Activated naive CD4-positive, alpha-beta T cell treated with anti-CD3 and anti-CD28 coated beads for 36 hours (primary cell): ENCODE measurements at regions not wholly inside any gene's neighbourhood (a gene's known extent, or its start where the extent isn't known, plus 50 kb on each side); places are given as distances from the start of the nearest gene placed in this dataset.

ENCODE experiments used
- CTCF ChIA-PET: fragments of 350-600 bp; sonication (Branson Sonifier 250); formaldehyde crosslinking; loops from one replicate; lab custom pipeline; 2021; ENCODE audit warnings: antibody characterized with exemption; lab: Charles Lee
- DNase-seq: peaks from one replicate; pipeline ENCODE4 v3.0.0-alpha.2; 2020
- H3K27ac Mint-ChIP-seq: one replicate; pipeline ENCODE4 v1.8.0; 2021; ENCODE audit warnings: mild to moderate bottlenecking, mixed read lengths
- H3K27me3 Mint-ChIP-seq: one replicate; pipeline ENCODE4 v1.8.0; 2021; ENCODE audit warnings: low read depth, mixed read lengths
- H3K36me3 Mint-ChIP-seq: one replicate; pipeline ENCODE4 v1.8.0; 2021; ENCODE audit warnings: low read depth, mixed read lengths
- H3K4me1 Mint-ChIP-seq: one replicate; pipeline ENCODE4 v1.8.0; 2021; ENCODE audit warnings: low read depth, mixed read lengths
- H3K4me3 Mint-ChIP-seq: one replicate; pipeline ENCODE4 v1.8.0; 2021; ENCODE audit warnings: mild to moderate bottlenecking, moderate library complexity, mixed read lengths
- H3K9me3 Mint-ChIP-seq: one replicate; pipeline ENCODE4 v1.8.0; 2021; ENCODE audit warnings: mixed read lengths
- intact Hi-C: fragments of 100-400 bp; cut with micrococcal nuclease; formaldehyde crosslinking; loops from one replicate; pipeline ENCODE4 v1.15.1; 2023

- Mint-ChIP-seq H3K4me1 (no peaks in the 10 kb centered on the region), H3K4me3 (no peak overlapping the region), H3K9me3 (peaks cover 4% of the 10 kb centered on the region), H3K27me3 (no peaks in the 10 kb centered on the region), H3K36me3 (no peaks in the 10 kb centered on the region), H3K27ac (no peak overlapping the region)
- CTCF ChIA-PET = no interaction called here
- intact Hi-C loops = no loop called here
- no peak for DNase-seq
These were observed 278.6 kb downstream of the CBLN1 start for GRCh38 chr16:49003022-49003421.

GRCh38 chr16:49000594-49000993 is 281.0 kb downstream of the CBLN1 start:
- intact Hi-C loops = no loop called here

GRCh38 chr16:48999508-48999907 is 282.1 kb downstream of the CBLN1 start:
- Mint-ChIP-seq H3K9me3 (no peaks in the 10 kb centered on the region), H3K4me1 (no peaks in the 10 kb centered on the region), H3K27ac (no peak overlapping the region), H3K36me3 (no peaks in the 10 kb centered on the region), H3K27me3 (no peaks in the 10 kb centered on the region), H3K4me3 (no peak overlapping the region)
- CTCF ChIA-PET = no interaction called here
- intact Hi-C loops = no loop called here
- DNase-seq = no peak

More at GRCh38 chr16:49000594-49000993, 281.0 kb downstream of the CBLN1 start:
- H3K27ac Mint-ChIP-seq = no peak overlapping the region
- no peaks in the 10 kb centered on the region for H3K27me3 Mint-ChIP-seq
- CTCF ChIA-PET = no interaction called here
- no peaks in the 10 kb centered on the region for H3K9me3 Mint-ChIP-seq
- H3K36me3 Mint-ChIP-seq = no peaks in the 10 kb centered on the region
- no peak for DNase-seq
- no peak overlapping the region for H3K4me3 Mint-ChIP-seq
- H3K4me1 Mint-ChIP-seq = no peaks in the 10 kb centered on the region

DNA sequence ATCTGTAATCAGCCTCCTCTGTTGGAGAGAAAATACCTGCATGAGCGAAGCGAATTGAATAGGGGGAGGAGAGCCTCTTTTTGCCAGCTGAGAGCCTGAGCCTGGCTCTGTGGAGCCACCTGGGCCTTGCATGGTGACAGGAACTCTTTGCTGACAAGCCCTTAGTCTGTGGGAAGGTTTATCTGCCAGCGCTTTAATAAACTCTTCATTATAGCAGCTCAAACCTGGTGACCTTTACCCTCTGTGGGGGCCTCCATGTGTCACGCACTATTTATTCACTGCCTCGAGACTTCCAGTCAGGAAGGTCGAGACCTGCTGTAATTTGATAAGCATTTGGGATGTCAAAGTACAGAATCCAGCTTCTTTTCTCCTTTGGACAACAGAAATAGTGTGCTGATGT is 282.6 kb downstream of the CBLN1 start:
- intact Hi-C loops = no loop called here
- Mint-ChIP-seq H3K36me3 (no peaks in the 10 kb centered on the region), H3K27me3 (no peaks in the 10 kb centered on the region), H3K27ac (no peak overlapping the region), H3K9me3 (no peaks in the 10 kb centered on the region), H3K4me1 (no peaks in the 10 kb centered on the region), H3K4me3 (no peak overlapping the region)
- no peak for DNase-seq
- CTCF ChIA-PET = interaction anchor here (0.6 kb wide), 1 partner anchor 353 kb away, joined by 3 read pairs; no protein-coding TSS in a partner anchor

- H3K9me3 Mint-ChIP-seq = no peaks in the 10 kb centered on the region
- H3K27ac Mint-ChIP-seq = no peak overlapping the region
- no peak overlapping the region for H3K4me3 Mint-ChIP-seq
- H3K27me3 Mint-ChIP-seq = no peaks in the 10 kb centered on the region
- no peaks in the 10 kb centered on the region for H3K4me1 Mint-ChIP-seq
- intact Hi-C loops = no loop called here
- CTCF ChIA-PET = no interaction called here
- no peak for DNase-seq
- H3K36me3 Mint-ChIP-seq = no peaks in the 10 kb centered on the region
These were observed 283.7 kb downstream of the CBLN1 start for GRCh38 chr16:48997946-48998345.

- Mint-ChIP-seq H3K27me3 (no peaks in the 10 kb centered on the region), H3K27ac (no peak overlapping the region), H3K4me1 (no peaks in the 10 kb centered on the region), H3K9me3 (no peaks in the 10 kb centered on the region), H3K4me3 (no peak overlapping the region), H3K36me3 (no peaks in the 10 kb centered on the region)
- intact Hi-C loops = no loop called here
- no peak for DNase-seq
- CTCF ChIA-PET = no interaction called here
These were observed 284.5 kb downstream of the CBLN1 start for GRCh38 chr16:48997081-48997615.

DNA sequence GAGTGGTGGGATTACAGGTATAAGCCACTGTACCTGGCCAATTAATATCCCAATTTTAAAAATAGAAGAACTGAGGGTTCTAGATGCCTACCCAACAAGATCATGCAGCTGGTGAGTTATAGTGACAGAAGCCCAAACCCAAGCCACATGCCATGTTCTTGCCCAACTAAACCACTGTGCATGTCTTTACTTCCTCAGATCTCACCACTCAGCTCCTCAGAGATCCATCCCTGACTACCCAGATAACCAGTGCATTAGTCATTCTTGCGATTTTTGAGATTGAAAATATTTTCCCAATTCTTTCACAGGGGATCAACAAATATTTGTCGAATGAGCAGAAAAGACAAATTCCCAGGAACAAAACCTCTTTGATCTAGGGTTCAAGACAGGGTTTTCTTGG is 303.1 kb downstream of the CBLN1 start:
- no peak for DNase-seq
- Mint-ChIP-seq H3K27me3 (no peaks in the 10 kb centered on the region), H3K27ac (no peak overlapping the region), H3K9me3 (no peaks in the 10 kb centered on the region), H3K4me1 (no peaks in the 10 kb centered on the region), H3K36me3 (no peaks in the 10 kb centered on the region), H3K4me3 (no peak overlapping the region)
- intact Hi-C loops = no loop called here
- CTCF ChIA-PET = no interaction called here

DNA sequence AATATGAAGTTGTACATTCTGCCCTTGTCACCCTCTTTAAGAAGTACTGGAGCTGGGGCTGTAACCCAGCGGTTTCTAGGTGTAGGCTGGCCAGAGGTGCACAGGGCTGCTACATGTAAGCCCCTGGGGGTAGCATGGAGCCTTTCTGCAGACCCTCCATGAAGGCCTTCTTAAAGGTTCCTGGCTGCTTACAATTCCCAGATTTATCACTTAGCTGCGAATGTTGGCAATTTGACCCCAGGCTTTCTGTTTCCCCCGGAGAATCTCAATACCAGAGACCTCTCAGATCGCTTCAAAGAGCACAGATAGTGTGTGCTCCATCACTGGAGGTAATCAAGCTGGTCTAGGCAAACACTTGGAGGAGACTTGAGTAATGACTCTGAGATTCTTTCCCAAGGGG is 309.4 kb downstream of the CBLN1 start:
- Mint-ChIP-seq H3K27ac (no peak overlapping the region), H3K4me3 (no peak overlapping the region), H3K4me1 (no peaks in the 10 kb centered on the region), H3K27me3 (no peaks in the 10 kb centered on the region), H3K36me3 (no peaks in the 10 kb centered on the region), H3K9me3 (no peaks in the 10 kb centered on the region)
- CTCF ChIA-PET = no interaction called here
- DNase-seq = no peak
- intact Hi-C loops = no loop called here

- DNase-seq = no peak
- H3K27me3 Mint-ChIP-seq = no peaks in the 10 kb centered on the region
- no peaks in the 10 kb centered on the region for H3K36me3 Mint-ChIP-seq
- no peak overlapping the region for H3K4me3 Mint-ChIP-seq
- CTCF ChIA-PET = no interaction called here
- intact Hi-C loops = no loop called here
- no peaks in the 10 kb centered on the region for H3K4me1 Mint-ChIP-seq
- H3K9me3 Mint-ChIP-seq = no peaks in the 10 kb centered on the region
- no peak overlapping the region for H3K27ac Mint-ChIP-seq
These were observed 310.0 kb downstream of the CBLN1 start for GRCh38 chr16:48971571-48972077.

DNA sequence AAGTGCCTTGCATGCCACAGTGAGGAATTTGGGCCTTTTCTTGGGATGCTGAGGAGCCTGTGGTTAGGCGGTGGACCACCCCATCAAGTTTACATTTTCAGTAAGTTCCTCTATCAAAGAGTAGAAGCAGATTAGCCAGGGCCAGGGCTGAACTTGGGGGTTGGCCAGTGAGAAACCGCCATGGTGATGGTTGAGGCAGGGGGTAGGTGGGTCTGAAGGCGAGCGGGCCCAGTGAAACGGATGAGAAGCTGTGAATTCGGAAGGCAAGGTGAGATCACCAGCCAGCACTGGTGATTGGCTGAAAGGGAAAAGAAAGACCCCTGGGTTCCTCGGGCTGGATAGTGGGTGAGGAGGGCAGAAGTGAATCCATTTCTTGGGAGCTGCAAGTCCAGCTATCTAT is 311.4 kb downstream of the CBLN1 start:
- Mint-ChIP-seq H3K36me3 (no peaks in the 10 kb centered on the region), H3K9me3 (no peaks in the 10 kb centered on the region), H3K27ac (no peak overlapping the region), H3K4me3 (no peak overlapping the region), H3K4me1 (no peaks in the 10 kb centered on the region), H3K27me3 (no peaks in the 10 kb centered on the region)
- CTCF ChIA-PET = no interaction called here
- intact Hi-C loops = no loop called here
- no peak for DNase-seq

DNA sequence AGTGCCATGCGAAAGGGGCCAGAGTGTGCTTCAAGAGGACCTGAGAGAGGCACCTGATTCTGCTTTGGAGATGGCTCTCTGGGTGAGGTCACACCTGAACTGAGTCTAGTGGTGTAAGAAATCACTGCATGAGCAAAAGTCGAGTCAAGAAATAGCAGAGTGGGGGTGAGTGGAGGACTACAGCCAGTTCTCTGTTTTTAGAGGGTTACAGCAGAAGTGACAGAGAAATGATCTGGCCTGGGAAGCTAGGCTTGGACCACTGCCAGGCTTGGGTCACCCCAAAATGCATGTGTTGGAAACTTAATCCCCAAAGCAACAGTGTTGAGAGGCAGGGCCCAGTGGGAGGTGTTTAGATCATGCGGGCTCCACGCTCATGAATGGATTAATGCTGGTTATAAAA is 312.0 kb downstream of the CBLN1 start:
- no peaks in the 10 kb centered on the region for H3K27me3 Mint-ChIP-seq
- H3K27ac Mint-ChIP-seq = no peak overlapping the region
- CTCF ChIA-PET = no interaction called here
- H3K4me1 Mint-ChIP-seq = no peaks in the 10 kb centered on the region
- intact Hi-C loops = no loop called here
- no peak for DNase-seq
- H3K36me3 Mint-ChIP-seq = no peaks in the 10 kb centered on the region
- H3K4me3 Mint-ChIP-seq = no peak overlapping the region
- H3K9me3 Mint-ChIP-seq = no peaks in the 10 kb centered on the region

- no peaks in the 10 kb centered on the region for H3K27me3 Mint-ChIP-seq
- H3K4me1 Mint-ChIP-seq = no peaks in the 10 kb centered on the region
- DNase-seq = no peak
- CTCF ChIA-PET = no interaction called here
- intact Hi-C loops = no loop called here
- no peak overlapping the region for H3K27ac Mint-ChIP-seq
- H3K9me3 Mint-ChIP-seq = no peaks in the 10 kb centered on the region
- H3K4me3 Mint-ChIP-seq = no peak overlapping the region
- no peaks in the 10 kb centered on the region for H3K36me3 Mint-ChIP-seq
These were observed 316.3 kb downstream of the CBLN1 start for GRCh38 chr16:48965386-48965785.

DNA sequence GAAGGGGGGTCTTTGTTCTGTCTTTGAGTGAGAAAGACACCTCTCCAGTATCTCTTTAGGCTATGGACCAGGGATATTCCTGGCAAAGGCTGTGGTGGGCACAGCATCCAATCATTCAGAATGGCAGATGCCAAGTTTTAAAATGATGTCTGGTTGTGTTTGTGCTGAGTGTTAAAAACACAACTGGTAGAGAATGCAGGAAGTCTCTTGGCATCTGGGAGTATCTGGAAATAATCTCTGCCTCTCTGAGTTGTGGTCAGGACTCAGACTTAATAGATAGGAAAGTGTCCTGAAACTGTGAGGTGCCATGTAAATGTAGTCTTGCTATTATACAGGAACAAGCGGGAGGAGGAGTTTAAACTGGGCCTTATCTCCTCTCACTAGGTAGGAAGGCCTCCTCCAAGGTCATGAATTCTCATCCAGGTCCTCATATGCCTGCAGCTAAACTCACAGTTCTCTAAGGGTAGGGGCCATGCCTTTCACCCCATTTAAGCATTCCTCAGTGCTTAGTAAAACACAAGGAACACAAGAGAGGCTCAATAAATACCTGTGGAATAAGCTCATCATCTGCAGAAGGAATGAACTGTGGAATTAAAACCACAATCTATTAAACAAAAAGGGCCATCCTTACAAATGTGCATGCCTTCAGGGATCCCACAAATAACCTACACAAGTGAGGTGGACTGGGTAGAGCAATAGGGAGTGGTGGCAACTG is 317.6 kb downstream of the CBLN1 start:
- Mint-ChIP-seq H3K4me1 (no peaks in the 10 kb centered on the region), H3K27ac (no peak overlapping the region), H3K36me3 (no peaks in the 10 kb centered on the region), H3K27me3 (no peaks in the 10 kb centered on the region), H3K4me3 (no peak overlapping the region), H3K9me3 (no peaks in the 10 kb centered on the region)
- no peak for DNase-seq
- CTCF ChIA-PET = no interaction called here
- intact Hi-C loops = no loop called here
